Suprapubic skin (tissue), 4 donors: ENCODE measurements at regions not wholly inside any gene's neighbourhood (a gene's known extent, or its start where the extent isn't known, plus 50 kb on each side); places are given as distances from the start of the nearest gene placed in this dataset.

ENCODE experiments used
- DNase-seq, 2 donors: peaks; one replicate each; pipeline ENCODE4 v3.0.0-alpha.2; 2019; ENCODE audit warnings: low spot score in 2 of 2
- H3K27ac ChIP-seq: fragments of 200-600 bp; sonication (generic); one replicate; pipeline ENCODE4 v1.5.1; 2019
- H3K27me3 ChIP-seq: fragments of 200-600 bp; sonication (generic); one replicate; pipeline ENCODE4 v1.5.1; 2019
- H3K36me3 ChIP-seq: fragments of 200-600 bp; sonication (generic); one replicate; pipeline ENCODE4 v1.5.1; 2019
- H3K4me1 ChIP-seq: fragments of 200-600 bp; sonication (generic); one replicate; pipeline ENCODE4 v1.5.1; 2019
- H3K4me3 ChIP-seq: fragments of 200-600 bp; sonication (generic); one replicate; pipeline ENCODE4 v1.5.1; 2019; ENCODE audit warnings: mild to moderate bottlenecking
- H3K9me3 ChIP-seq: fragments of 200-600 bp; sonication (generic); one replicate; pipeline ENCODE4 v1.5.1; 2019
- EP300 ChIP-seq: sonication (generic); formaldehyde crosslinking; IDR thresholded peaks from one replicate; pipeline ENCODE4 v1.6.1; 2017; ENCODE audit warnings: antibody characterized with exemption
- POLR2A ChIP-seq, 2 donors: fragments of 450-650 bp; IDR thresholded peaks; one replicate each; pipeline ENCODE4 v1.6.1; 2017; ENCODE audit warnings: antibody characterized with exemption in 2 of 2, mild to moderate bottlenecking in 2 of 2, moderate library complexity in 2 of 2
- POLR2AphosphoS5 ChIP-seq, 3 donors: sonication (generic); formaldehyde crosslinking; IDR thresholded peaks; one replicate each; pipeline ENCODE4 v1.6.1; 2017; ENCODE audit warnings: antibody characterized with exemption in 3 of 3
- WGBS: methylation state at CpG from one replicate; pipeline ENCODE4 v1.1.5; 2018; 5-methylcytosine and 5-hydroxymethylcytosine counted together
- TF ChIP-seq, protein P1 (sequence below), 2 donors: fragments of 200-600 bp in 1 of 2; fragments of 450-650 bp in 1 of 2; sonication (generic) in 1 of 2; IDR thresholded peaks; one replicate each; pipeline ENCODE4 v1.5.1; 2016 to 2019; ENCODE audit warnings: antibody characterized with exemption in 2 of 2, mild to moderate bottlenecking in 1 of 2, moderate library complexity in 1 of 2

DNA sequence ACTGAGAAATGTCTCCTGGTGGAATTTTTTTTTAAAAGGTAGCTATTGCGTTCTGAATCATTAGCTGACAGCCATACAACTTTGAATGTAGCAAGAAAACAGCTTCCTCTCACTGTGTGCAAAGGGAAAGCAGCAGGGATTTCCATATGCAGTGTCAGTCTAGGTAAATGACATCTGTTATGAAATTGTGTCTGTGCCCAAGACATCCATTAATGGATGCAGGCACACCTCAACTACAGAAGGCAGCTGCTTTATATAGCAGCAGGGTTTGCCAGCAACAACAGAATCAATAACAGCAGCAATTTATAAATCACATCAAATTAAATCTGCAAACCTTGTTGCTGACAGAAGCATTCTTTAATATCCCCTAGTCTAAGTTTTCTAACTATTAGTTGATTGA is 745.3 kb upstream of the RAG2 start:
- no peaks in the 10 kb centered on the region for H3K4me1 ChIP-seq
- no peaks in the 10 kb centered on the region for H3K27me3 ChIP-seq
- no peak overlapping the region for H3K27ac ChIP-seq
- TF ChIP-seq POLR2AphosphoS5 (IDR thresholded peaks at IDR 0.05) (no peak), POLR2A (IDR thresholded peaks at IDR 0.05) (no peak), EP300 (no peak)
- TF ChIP-seq, protein P1, sequence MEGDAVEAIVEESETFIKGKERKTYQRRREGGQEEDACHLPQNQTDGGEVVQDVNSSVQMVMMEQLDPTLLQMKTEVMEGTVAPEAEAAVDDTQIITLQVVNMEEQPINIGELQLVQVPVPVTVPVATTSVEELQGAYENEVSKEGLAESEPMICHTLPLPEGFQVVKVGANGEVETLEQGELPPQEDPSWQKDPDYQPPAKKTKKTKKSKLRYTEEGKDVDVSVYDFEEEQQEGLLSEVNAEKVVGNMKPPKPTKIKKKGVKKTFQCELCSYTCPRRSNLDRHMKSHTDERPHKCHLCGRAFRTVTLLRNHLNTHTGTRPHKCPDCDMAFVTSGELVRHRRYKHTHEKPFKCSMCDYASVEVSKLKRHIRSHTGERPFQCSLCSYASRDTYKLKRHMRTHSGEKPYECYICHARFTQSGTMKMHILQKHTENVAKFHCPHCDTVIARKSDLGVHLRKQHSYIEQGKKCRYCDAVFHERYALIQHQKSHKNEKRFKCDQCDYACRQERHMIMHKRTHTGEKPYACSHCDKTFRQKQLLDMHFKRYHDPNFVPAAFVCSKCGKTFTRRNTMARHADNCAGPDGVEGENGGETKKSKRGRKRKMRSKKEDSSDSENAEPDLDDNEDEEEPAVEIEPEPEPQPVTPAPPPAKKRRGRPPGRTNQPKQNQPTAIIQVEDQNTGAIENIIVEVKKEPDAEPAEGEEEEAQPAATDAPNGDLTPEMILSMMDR (IDR thresholded peaks at IDR 0.05) = no peak
- H3K9me3 ChIP-seq = no peaks in the 10 kb centered on the region
- H3K36me3 ChIP-seq = no peaks in the 10 kb centered on the region
- H3K4me3 ChIP-seq = no peak overlapping the region
- DNase-seq = no peak
- WGBS = 68% methylated on average over 1 of the region's 1 CpG

DNA sequence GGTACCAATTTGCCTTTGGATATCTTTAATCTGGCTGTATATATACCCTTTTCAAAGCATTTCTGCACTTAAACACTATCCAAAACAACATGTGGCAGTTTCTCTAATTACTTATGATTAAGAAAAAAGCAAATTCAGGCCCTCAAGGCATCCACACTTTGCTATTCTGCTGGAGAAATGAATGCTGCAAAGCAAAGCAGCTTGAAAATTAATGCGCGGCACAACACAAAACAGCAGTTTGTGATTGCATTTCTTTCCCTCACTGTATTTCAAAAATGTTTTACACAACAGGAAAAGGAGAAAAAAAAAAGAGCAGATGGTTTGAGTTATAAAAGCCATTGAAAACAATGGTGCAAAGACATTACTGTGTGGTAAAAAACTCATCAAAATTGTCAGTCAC is 738.4 kb upstream of the RAG2 start:
- TF ChIP-seq POLR2A (IDR thresholded peaks at IDR 0.05) = no peak
- DNase-seq = no peak
- Histone ChIP-seq H3K9me3 (no peaks in the 10 kb centered on the region), H3K36me3 (no peaks in the 10 kb centered on the region), H3K27ac (no peak overlapping the region), H3K27me3 (no peaks in the 10 kb centered on the region), H3K4me1 (no peaks in the 10 kb centered on the region), H3K4me3 (no peak overlapping the region)
- WGBS = 58% methylated on average over 2 of the region's 2 CpGs

DNA sequence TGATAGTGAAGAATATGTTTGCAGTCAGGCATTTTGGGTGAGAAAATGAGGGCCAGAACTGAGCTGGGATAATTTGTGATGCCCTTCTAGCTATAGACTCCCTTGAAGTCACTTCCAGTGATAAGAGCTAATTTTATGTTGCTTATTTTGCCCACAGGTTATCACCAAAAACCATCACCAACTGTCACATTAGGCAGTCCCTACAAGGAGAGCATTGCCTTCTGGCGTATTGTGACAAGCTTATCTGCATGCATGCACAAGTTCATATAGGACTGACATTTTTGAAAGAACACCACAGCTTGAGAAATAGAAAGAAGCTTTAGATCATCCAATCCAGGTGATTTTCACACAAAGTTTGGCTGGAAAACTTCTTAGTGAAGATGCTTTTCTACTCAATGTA is 735.3 kb upstream of the RAG2 start:
- no peaks in the 10 kb centered on the region for H3K36me3 ChIP-seq
- TF ChIP-seq POLR2AphosphoS5 (IDR thresholded peaks at IDR 0.05) = no peak
- no peak for TF ChIP-seq POLR2A (IDR thresholded peaks at IDR 0.05)
- TF ChIP-seq, protein P1 (IDR thresholded peaks at IDR 0.05) = no peak
- no peak for TF ChIP-seq EP300
- no peak overlapping the region for H3K4me3 ChIP-seq
- 83% methylated on average over 1 of the region's 1 CpG for WGBS
- no peak for DNase-seq
- no peaks in the 10 kb centered on the region for H3K27me3 ChIP-seq
- no peaks in the 10 kb centered on the region for H3K4me1 ChIP-seq
- no peaks in the 10 kb centered on the region for H3K9me3 ChIP-seq
- no peak overlapping the region for H3K27ac ChIP-seq

GRCh38 chr11:37323843-37324242 is 725.8 kb upstream of the RAG2 start:
- H3K4me1 ChIP-seq = no peaks in the 10 kb centered on the region
- H3K36me3 ChIP-seq = no peaks in the 10 kb centered on the region
- no peak overlapping the region for H3K27ac ChIP-seq
- H3K27me3 ChIP-seq = no peaks in the 10 kb centered on the region
- TF ChIP-seq, protein P1 (IDR thresholded peaks at IDR 0.05) = no peak
- TF ChIP-seq EP300 (no peak), POLR2AphosphoS5 (IDR thresholded peaks at IDR 0.05) (no peak), POLR2A (IDR thresholded peaks at IDR 0.05) (no peak)
- no peaks in the 10 kb centered on the region for H3K9me3 ChIP-seq
- H3K4me3 ChIP-seq = no peak overlapping the region
- no peak for DNase-seq

- Histone ChIP-seq H3K9me3 (no peaks in the 10 kb centered on the region), H3K4me3 (no peak overlapping the region), H3K27ac (no peak overlapping the region), H3K27me3 (no peaks in the 10 kb centered on the region), H3K4me1 (no peaks in the 10 kb centered on the region), H3K36me3 (no peaks in the 10 kb centered on the region)
- DNase-seq = no peak
- WGBS = 74% methylated on average over 8 of the region's 8 CpGs
- TF ChIP-seq, protein P1 (IDR thresholded peaks at IDR 0.05) = no peak
- TF ChIP-seq EP300 = no peak
- TF ChIP-seq POLR2AphosphoS5 (IDR thresholded peaks at IDR 0.05) = no peak
These were observed 724.5 kb upstream of the RAG2 start for GRCh38 chr11:37322333-37323194.

DNA sequence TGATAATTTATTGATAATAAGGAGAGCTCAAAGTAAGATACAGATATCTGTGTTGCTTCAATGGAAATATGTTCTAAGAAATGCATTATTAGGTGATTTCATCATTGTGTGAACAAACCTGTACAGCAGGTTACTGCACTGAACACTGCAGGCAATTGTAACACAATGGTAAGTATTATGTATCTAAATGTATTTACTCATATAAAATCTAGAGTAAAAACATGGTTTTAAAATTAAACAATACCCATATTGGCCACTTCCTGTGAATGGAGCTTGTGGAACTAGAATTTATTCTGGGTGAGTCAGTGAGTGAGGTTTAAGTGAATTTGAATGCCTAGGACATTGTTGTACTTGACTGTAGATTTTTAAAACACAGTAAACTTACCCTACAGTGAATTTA is 722.9 kb upstream of the RAG2 start:
- Histone ChIP-seq H3K27me3 (no peaks in the 10 kb centered on the region), H3K4me1 (no peaks in the 10 kb centered on the region), H3K27ac (no peak overlapping the region), H3K9me3 (no peaks in the 10 kb centered on the region), H3K4me3 (no peak overlapping the region), H3K36me3 (no peaks in the 10 kb centered on the region)
- no peak for DNase-seq
- TF ChIP-seq EP300 (no peak), POLR2AphosphoS5 (IDR thresholded peaks at IDR 0.05) (no peak)
- TF ChIP-seq, protein P1 (IDR thresholded peaks at IDR 0.05) = no peak
